Breast epithelium (tissue), 3 donors: ENCODE measurements at regions not wholly inside any gene's neighbourhood (a gene's known extent, or its start where the extent isn't known, plus 50 kb on each side); places are given as distances from the start of the nearest gene placed in this dataset.

Experiments
- POLR2A ChIP-seq: fragments of 450-650 bp; IDR thresholded peaks from one replicate; pipeline ENCODE4 v1.6.1; 2016; ENCODE audit warnings: antibody characterized with exemption, mild to moderate bottlenecking, moderate library complexity
- POLR2AphosphoS5 ChIP-seq, 3 donors: sonication (generic); formaldehyde crosslinking; IDR thresholded peaks; one replicate each; pipeline ENCODE4 v1.6.1; 2017; ENCODE audit warnings: antibody characterized with exemption in 3 of 3
- TF ChIP-seq, protein P1 (sequence below), 3 donors: fragments of 450-650 bp; IDR thresholded peaks; one replicate each; pipeline ENCODE4 v1.5.1; 2016 to 2017; ENCODE audit warnings: antibody characterized with exemption in 3 of 3, mild to moderate bottlenecking in 3 of 3, moderate library complexity in 3 of 3

- TF ChIP-seq, protein P1, sequence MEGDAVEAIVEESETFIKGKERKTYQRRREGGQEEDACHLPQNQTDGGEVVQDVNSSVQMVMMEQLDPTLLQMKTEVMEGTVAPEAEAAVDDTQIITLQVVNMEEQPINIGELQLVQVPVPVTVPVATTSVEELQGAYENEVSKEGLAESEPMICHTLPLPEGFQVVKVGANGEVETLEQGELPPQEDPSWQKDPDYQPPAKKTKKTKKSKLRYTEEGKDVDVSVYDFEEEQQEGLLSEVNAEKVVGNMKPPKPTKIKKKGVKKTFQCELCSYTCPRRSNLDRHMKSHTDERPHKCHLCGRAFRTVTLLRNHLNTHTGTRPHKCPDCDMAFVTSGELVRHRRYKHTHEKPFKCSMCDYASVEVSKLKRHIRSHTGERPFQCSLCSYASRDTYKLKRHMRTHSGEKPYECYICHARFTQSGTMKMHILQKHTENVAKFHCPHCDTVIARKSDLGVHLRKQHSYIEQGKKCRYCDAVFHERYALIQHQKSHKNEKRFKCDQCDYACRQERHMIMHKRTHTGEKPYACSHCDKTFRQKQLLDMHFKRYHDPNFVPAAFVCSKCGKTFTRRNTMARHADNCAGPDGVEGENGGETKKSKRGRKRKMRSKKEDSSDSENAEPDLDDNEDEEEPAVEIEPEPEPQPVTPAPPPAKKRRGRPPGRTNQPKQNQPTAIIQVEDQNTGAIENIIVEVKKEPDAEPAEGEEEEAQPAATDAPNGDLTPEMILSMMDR (IDR thresholded peaks at IDR 0.05), result no peak
- no peak for TF ChIP-seq POLR2A
- no peak for TF ChIP-seq POLR2AphosphoS5 (IDR thresholded peaks at IDR 0.05)
Observed at GRCh38 chr17:62866471-62866870, 58.4 kb upstream of the MARCHF10 start.
